NCI-H1092 treated with DMSO at 0.1 percent for 48 hours (cell line): ENCODE measurements at regions not wholly inside any gene's neighbourhood (a gene's known extent, or its start where the extent isn't known, plus 50 kb on each side); places are given as distances from the start of the nearest gene placed in this dataset.
"Not testable (repeated sequence)": the region's sequence is repeated elsewhere in the genome, so short reads cannot be mapped to it uniquely, and the experiment has no call there.

Experiments
- DNase-seq: peaks from one replicate; lab custom pipeline; 2025; lab: John Stamatoyannopoulos, UW

DNA sequence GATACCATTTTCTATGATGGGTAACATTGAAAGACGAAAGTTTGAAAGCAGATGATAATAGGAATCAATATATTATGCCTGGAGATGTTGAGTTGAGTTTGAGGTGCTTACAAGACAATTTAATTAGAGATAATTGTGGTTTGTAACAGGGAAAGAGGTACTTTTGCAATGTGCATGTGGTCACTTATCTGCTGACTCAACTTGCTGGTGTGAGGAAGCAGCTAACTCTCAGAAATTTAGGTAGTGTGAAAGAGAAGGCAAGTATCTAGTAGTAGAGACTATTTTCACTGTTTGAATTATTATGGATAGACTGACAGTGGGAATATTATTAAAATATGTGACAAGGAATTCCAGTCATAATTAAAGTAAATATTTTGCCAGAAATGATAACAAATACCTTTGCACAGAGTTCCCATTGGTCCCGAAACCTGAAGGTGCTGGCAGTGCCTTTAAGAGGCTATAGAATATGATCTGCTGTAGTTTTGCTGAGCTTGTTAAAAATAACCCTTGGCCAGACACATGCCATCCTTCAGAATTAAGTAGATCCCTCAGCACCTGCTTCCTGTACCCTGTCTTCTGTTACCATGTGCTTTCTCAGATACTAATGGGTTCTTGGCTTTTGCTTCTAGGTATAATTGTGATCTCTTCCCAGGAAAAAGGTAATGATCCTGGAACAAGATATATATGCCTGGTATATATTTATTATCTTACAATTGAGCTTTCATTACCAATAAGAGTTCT lies 315.9 kb downstream of the BCHE start:
- DNase-seq = no peak

- no peak for DNase-seq
Observed at GRCh38 chr3:165519687-165520086, 317.5 kb downstream of the BCHE start.

DNA sequence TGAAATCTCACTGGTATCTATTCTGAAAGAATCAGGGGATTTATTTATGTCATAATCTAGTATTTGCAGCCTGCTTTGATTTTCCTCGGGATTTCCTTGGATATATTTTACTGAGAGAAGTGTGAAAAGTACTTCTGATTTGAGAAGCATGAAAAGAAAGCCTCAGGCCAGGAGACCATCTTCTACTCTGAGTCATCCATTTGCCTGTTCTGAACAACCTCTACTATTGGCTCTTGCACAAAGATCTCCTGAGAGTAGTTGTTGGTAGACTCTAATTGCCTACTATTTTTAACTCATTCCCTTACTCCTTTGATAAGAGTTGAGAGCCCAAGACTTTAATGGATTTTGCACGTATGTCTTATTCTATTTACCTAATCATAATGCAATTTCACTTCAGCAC lies 318.9 kb downstream of the BCHE start:
- no peak for DNase-seq

GRCh38 chr3:165513715-165514701 lies 317.8 kb upstream of the SLITRK3 start:
- no peak for DNase-seq

- no peak for DNase-seq
Observed at GRCh38 chr3:165507576-165507975, 311.4 kb upstream of the SLITRK3 start.

DNA sequence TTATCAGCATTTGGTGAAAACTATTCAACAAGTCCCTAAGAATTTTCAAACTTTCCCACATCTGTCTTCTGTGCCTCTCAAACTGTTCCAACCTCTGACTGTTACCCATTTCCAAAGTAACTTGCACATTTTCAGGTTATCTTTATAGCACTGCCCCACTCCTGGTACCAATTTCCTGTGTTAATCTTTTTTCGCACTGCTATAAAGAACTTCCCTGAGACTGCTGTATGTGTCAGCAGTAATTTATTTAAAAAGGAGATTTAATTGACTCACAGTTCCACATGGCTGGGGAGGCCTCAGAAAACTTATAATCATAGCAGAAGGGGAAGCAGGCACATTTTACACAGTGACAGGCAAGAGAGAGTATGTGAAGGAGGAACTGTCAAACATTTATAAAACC lies 310.9 kb upstream of the SLITRK3 start:
- DNase-seq = no peak

DNA sequence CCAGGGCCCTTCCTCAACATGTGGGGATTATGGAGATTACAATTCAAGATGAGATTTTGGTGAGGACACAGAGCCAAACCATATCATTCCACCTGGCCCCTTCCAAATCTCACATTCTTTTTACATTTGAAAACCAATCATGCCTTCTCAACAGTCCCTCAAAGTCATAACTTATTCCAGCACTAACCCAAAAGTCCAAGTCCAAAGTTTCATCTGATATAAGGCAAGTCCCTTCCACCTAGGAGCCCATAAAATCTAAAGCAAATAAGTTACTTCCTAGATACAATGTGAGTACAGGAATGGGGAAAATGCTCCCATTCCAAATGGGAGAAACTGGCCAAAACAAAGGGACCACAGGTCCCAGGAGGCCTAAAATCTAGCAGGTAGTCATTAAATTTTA lies 309.5 kb upstream of the SLITRK3 start:
- no peak for DNase-seq

DNA sequence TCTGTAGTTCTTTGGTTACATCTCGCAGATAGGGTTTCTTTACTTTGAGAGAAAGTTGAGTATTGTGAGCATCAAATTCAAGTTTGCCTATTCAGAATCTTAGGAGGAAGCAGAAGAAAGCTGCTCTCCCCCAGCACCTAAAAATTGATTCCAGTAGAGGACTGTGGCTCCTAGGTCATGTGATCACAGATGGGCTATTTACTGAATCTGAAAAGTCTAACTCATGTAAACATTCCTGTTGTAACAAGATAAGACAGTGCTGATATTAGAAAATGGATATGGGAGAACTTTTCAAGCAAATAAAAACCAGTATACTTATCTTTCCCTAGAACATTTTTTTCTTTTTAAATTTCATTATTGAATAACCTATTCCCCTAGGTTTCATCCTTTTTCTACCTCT lies 308.4 kb upstream of the SLITRK3 start:
- no peak for DNase-seq

DNA sequence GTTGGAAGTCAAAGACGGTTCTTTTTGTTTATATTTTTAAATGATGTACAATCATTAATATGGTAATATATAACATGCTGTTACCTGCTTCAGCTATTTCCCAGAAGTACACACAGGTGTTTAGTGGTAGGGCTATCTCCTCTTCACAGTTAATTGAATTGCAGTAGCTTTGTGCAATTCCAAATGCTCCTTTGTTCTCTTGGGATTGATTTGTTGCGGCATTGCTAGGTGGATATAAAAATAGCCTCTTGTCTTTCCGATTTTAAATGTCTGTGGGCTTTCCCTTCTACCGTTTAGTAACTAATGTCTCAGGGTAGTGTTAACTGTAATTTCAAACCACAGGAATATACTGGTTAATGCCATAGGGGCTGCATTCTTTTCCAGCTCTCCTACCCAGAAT lies 307.6 kb upstream of the SLITRK3 start:
- no peak for DNase-seq

- no peak for DNase-seq
Observed at GRCh38 chr3:165503346-165503745, 307.2 kb upstream of the SLITRK3 start.

- no peak for DNase-seq
Observed at GRCh38 chr3:165502707-165503106, 306.5 kb upstream of the SLITRK3 start.

- DNase-seq = not testable (repeated sequence)
Observed at GRCh38 chr3:165498742-165499141, 302.6 kb upstream of the SLITRK3 start.

DNA sequence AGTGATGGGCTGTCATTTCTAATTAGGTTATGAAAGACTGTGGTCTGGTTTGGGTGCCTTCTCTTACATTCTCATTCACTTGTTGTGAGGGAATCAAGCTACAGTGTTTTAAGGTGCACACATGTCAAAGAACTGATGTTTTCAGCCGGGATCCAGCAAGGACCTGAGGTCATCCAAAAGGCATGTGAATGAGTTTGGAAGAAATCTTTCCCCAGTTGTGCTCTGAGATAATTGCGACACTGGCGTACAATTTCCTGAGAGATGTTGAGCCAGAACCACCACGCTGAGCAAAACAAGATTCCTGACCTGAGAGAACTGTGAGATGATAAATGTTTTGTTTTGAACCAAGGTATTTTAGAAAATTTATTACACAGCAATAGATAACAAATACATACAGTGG lies 295.3 kb upstream of the SLITRK3 start:
- DNase-seq = no peak

DNA sequence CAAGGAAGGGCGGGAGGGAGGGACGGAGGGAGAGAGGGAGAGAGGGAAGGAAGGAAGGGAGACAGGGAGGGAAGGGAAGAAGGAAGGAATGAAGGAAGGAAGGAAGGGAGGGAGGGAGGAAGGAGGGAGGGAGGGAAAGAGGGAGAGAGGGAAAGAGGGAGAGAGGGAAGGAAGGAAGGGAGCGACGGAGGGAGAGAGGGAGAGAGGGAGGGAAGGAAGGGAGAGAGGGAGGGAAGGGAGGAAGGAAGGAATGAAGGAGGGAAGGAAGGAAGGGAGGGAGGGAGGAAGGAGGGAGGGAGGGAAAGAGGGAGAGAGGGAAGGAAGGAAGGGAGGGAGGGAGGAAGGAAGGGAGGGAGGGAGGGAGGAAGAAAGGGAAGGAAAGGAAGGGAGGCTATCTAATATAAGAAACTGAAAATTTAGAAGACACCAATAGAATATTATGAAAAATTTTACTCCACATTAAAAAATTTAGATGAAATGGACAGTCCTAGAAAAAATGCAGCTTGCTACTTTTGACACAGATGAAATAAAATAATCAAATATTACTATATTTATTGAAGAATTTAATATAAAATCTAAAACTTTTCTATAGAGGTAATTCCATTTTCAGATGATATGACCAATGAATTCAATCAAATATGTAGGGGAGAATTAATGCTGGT lies 280.3 kb upstream of the SLITRK3 start:
- no peak for DNase-seq

GRCh38 chr3:165466856-165467255 lies 270.7 kb upstream of the SLITRK3 start:
- DNase-seq = no peak

DNA sequence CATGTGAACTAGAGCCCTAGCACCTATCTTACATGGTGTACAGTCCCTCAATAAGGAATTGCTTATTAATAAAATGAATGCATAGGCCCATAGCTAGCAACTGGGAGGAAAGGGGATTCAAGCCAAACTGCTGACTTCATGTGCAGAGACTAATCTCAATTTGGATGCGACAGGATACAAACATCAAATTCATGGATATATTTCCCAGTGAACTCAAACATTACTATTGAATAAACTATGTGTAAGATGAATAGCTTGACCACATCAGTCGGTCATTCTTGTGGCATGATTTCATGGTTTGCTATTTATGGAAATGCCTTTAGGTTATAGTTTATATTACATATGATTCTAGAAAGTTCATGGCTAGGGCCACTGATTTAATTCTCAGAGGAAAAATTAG lies 268.6 kb upstream of the SLITRK3 start:
- no peak for DNase-seq

DNA sequence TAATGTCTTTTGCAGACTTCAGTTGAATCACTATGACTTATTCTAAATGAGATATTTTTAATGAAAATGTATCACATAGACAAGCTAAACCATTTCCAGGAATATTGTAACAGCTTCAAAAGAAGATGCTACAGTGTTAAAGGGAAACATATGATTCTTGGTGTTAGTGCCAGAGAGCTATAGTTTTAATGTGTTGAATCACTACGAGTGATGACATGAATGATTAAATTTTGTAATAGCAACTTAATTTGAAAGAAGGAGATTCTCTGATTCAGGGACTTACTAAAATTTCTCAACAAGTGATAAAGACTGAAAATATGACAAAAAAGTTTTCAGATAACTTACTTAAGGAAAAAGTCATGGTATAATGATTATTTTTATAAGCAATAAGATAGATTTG lies 267.3 kb upstream of the SLITRK3 start:
- DNase-seq = no peak

DNA sequence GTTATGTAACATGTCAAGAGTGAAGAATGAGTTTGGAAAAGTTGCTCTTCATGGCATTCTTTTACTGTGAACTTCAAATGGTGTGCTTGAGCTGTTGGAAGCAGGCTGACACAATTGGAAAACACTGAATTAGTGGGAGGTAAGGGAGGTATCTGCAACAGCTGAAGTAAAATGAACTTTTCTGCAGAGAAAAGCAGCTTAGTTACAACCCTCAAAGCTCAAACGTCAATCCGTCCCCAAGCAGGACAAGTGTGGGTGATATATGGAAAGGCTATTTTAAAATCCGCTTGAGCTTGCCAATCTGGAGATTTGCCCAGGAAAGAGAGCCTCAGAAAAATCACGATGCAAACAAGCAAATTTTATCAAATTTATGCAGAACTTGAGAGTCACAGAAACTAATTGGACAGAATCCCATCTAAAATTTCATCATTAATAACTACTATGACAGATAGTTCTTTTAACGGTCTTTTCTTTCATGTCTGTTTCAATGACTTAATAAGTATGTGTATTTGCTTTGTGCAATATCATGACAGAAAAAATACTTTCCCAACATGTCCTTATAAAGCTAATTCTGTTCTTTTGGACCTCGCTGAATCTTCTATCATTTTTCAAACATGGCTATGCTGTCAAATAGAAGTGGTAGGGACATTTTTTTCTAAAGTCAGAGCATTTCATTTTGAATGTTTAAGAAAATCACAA lies 266.6 kb upstream of the SLITRK3 start:
- DNase-seq = no peak

GRCh38 chr3:165459924-165460835 lies 264.0 kb upstream of the SLITRK3 start:
- no peak for DNase-seq

DNA sequence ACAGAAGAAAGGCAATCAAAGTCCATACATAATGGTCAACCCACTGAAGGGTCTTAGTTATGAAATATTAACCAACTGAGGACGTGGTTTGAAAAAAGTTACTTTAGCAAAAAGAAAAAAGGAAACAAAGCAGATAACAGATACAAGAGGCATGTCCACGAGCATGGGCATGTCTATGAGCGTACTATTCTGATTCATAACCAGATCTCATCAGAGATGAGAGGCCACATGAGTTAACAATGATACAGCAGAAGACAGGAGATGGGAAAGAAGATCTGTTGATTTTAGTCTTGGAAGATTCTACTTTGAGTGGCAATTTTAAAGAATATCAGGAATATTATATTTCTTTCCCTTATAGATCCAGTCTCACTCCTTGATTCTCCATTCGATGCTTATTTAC lies 262.9 kb upstream of the SLITRK3 start:
- DNase-seq = no peak

- no peak for DNase-seq
Observed at GRCh38 chr3:165457096-165457495, 260.9 kb upstream of the SLITRK3 start.
